ENCODE measurements at regions not wholly inside any gene's neighbourhood (a gene's known extent, or its start where the extent isn't known, plus 50 kb on each side); places are given as distances from the start of the nearest gene placed in this dataset.
"Not testable (repeated sequence)": the region's sequence is repeated elsewhere in the genome, so short reads cannot be mapped to it uniquely, and the experiment has no call there.

DNA sequence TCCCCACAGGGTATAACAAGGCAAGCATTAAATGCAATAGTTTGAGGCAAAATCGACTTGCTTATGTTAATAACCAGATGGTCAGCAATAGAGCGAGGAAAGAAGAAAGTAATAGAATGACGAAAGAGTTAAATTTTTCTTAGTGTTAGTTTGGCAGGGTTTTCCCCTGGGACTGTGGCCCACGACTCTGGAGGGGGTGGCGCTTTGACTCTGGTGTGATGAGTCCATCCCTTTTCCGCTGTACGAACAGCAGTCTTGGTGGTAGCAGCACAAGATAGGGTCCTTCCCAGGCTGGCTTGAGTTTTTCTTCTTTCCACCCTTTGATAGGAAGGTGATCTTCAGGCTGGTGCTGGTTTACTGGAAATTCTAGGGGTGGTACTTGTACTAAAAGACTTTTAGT is 69.2 kb upstream of the GMDS start:
- FAIRE-seq (no peak), DNase-seq (ENCODE audit: low read depth) (no peak)
- no peak for TF ChIP-seq CTCF (IDR thresholded peaks at IDR 0.05; ENCODE audit: insufficient read depth, low read length, severe bottlenecking)
- Histone ChIP-seq H3K27me3 (ENCODE audit: control insufficient read depth, insufficient read depth, low read length) (no peaks in the 10 kb centered on the region), H3K36me3 (ENCODE audit: control insufficient read depth, insufficient read depth, low read length) (no peaks in the 10 kb centered on the region), H3K4me3 (ENCODE audit: low read depth, low read length) (no peak overlapping the region)

DNA sequence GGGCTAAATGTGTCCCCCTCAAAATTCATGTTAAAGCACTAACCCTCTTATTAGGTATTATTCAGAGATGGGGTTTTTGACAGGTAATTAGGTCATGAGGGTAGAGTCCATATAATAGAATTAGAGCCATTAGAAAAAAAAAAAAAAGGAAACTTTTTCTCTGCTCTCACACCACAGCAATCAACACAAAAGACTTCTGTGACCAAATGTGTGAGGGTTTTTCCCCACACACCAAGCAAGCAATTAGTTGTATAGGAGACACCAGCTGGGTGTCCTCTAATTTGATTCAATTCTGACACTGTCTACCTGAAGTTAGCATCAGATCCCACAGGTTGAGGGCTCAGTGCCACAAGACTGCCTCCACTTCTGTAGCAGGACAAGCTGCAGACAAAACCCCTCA is 64.6 kb upstream of the GMDS start:
- FAIRE-seq (no peak), DNase-seq (ENCODE audit: low read depth) (no peak)
- Histone ChIP-seq H3K36me3 (ENCODE audit: control insufficient read depth, insufficient read depth, low read length) (no peaks in the 10 kb centered on the region), H3K27me3 (ENCODE audit: control insufficient read depth, insufficient read depth, low read length) (no peaks in the 10 kb centered on the region), H3K4me3 (ENCODE audit: low read depth, low read length) (no peak overlapping the region)
- no peak for TF ChIP-seq CTCF (IDR thresholded peaks at IDR 0.05; ENCODE audit: insufficient read depth, low read length, severe bottlenecking)

DNA sequence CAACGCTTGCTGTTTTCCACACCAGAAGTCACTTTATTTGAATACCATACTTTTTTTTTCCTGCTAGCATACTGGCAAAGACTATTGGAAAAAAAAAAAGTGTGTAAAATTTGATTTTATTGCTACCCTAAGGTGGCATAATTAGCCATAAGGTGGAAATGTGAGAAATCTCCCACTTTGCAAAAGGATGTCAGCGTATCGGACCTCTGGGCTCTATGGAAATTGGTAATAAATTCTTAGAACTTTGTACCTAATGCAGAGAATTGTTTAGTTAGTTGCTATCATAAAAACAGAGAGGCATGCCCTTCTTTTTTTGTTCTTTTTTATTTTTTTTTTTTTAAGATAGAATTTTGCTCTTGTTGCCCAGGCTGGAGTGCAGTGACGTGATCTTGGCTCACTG is 63.7 kb upstream of the GMDS start:
- FAIRE-seq (no peak), DNase-seq (ENCODE audit: low read depth) (no peak)
- Histone ChIP-seq H3K4me3 (ENCODE audit: low read depth, low read length) (no peak overlapping the region), H3K36me3 (ENCODE audit: control insufficient read depth, insufficient read depth, low read length) (no peaks in the 10 kb centered on the region), H3K27me3 (ENCODE audit: control insufficient read depth, insufficient read depth, low read length) (no peaks in the 10 kb centered on the region)
- TF ChIP-seq CTCF (IDR thresholded peaks at IDR 0.05; ENCODE audit: insufficient read depth, low read length, severe bottlenecking): no peak

GRCh38 chr6:2307799-2308198 is 62.4 kb upstream of the GMDS start:
- Histone ChIP-seq H3K36me3 (ENCODE audit: control insufficient read depth, insufficient read depth, low read length) (no peaks in the 10 kb centered on the region), H3K27me3 (ENCODE audit: control insufficient read depth, insufficient read depth, low read length) (no peaks in the 10 kb centered on the region), H3K4me3 (ENCODE audit: low read depth, low read length) (no peak overlapping the region)
- TF ChIP-seq CTCF (IDR thresholded peaks at IDR 0.05; ENCODE audit: insufficient read depth, low read length, severe bottlenecking): no peak
- FAIRE-seq (no peak), DNase-seq (ENCODE audit: low read depth) (no peak)

DNA sequence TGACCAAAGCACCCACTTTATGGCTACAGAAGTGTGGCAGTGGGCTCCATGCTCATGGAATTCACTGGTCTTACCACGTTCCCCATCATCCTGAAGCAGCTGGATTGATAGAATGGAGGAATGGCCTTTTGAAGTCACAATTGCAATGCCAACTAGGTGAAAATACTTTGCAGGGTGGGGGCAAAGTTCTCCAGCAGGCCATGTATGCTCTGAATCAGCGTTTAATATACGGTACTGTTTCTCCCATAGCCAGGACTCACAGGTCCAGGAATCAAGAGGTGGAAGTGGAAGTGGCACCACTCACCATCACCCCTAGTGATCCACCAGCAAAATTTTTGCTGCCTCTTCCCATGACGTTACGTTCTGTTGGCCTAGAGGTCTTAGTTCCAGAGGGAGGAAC is 60.5 kb upstream of the GMDS start:
- FAIRE-seq: no peak
- no peak for DNase-seq (ENCODE audit: low read depth)
- Histone ChIP-seq H3K27me3 (ENCODE audit: control insufficient read depth, insufficient read depth, low read length) (no peaks in the 10 kb centered on the region), H3K36me3 (ENCODE audit: control insufficient read depth, insufficient read depth, low read length) (no peaks in the 10 kb centered on the region), H3K4me3 (ENCODE audit: low read depth, low read length) (no peak overlapping the region)
- TF ChIP-seq CTCF (IDR thresholded peaks at IDR 0.05; ENCODE audit: insufficient read depth, low read length, severe bottlenecking): no peak

- FAIRE-seq; H3K27me3 ChIP-seq (ENCODE audit: control insufficient read depth, insufficient read depth, low read length); H3K36me3 ChIP-seq (ENCODE audit: control insufficient read depth, insufficient read depth, low read length); DNase-seq (ENCODE audit: low read depth); H3K4me3 ChIP-seq (ENCODE audit: low read depth, low read length): not testable (repeated sequence)
These were observed 57.1 kb upstream of the GMDS start for GRCh38 chr6:2302482-2302881.
